ENCODE measurements at regions not wholly inside any gene's neighbourhood (a gene's known extent, or its start where the extent isn't known, plus 50 kb on each side); places are given as distances from the start of the nearest gene placed in this dataset.
A peak's percentile ranks its signal among the peaks of the same experiment; 100 is the strongest.

DNA sequence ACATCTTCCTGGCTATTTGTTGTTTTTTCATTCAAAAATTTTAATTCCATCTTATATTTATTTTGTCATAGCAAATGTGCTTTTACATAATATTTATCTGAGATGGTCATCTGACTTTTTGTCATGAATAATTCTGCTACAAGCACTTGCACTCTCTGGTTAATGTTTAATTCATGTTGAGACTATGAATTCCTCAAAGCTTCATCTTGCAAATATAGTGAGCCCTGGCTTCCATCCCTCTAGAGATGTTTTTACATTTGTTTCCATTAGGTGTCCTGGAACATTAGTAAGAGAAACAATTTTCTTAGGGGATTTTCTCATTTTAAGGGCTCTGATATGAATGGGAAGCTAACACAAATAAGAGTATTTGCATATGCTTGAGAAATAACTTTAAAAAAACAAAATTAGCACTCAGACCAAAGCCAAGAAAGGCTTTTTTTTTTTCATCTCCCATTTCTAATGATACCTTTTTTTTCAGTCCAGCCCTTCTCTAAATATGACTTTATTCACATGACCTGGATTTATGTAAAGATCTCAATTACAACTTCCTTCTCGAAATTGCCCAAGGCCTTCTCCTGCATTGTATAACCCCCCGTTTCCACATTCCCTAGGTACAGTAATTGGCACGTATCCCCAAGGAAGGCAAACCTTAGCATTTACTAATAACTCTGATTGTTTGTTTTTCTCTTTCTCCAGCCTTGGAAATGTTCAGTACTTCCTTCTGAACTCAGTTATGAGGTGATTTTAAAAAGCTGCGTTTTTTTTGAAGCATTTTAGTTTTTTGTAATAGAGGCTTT lies 797.0 kb upstream of the GJE1 start:
- Histone ChIP-seq H3K27me3 (ENCODE audit: low read depth) (no peaks in the 10 kb centered on the region), H3K4me3 (no peak overlapping the region), H3K9me3 (no peaks in the 10 kb centered on the region), H3K36me3 (replicated peaks) (no peaks in the 10 kb centered on the region), H3K4me1 (no peaks in the 10 kb centered on the region)
- DNase-seq (ENCODE audit: low spot score in 2 of 2), result no peak
- in situ Hi-C loops (cut with MboI; ENCODE audit: low sequenced_read_pairs), result no loop called here

DNA sequence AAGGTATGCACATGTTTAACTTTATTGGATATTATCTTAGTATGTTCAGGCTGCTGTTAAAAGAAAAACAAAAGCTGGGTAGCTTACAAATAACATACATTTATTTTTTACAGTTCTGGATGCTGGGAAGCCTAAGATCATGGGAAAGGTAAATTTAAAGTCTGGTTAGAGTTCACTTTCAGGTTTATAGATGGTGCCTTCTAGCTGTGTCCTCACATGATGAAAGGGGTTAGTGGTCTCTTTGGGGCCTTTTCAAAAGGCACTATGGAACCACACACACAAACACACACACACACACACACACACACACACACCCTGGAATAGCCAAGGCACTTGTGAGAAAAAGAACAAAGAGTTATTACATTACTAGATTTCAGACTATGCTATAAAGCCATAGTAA lies 805.8 kb upstream of the GJE1 start:
- H3K27me3 ChIP-seq (ENCODE audit: low read depth), result no peaks in the 10 kb centered on the region
- no peaks in the 10 kb centered on the region for H3K36me3 ChIP-seq (replicated peaks)
- no peaks in the 10 kb centered on the region for H3K9me3 ChIP-seq
- DNase-seq (ENCODE audit: low spot score in 2 of 2), result no peak
- no peak overlapping the region for H3K4me3 ChIP-seq
- in situ Hi-C loops (cut with MboI; ENCODE audit: low sequenced_read_pairs), result no loop called here
- H3K4me1 ChIP-seq, result no peaks in the 10 kb centered on the region

DNA sequence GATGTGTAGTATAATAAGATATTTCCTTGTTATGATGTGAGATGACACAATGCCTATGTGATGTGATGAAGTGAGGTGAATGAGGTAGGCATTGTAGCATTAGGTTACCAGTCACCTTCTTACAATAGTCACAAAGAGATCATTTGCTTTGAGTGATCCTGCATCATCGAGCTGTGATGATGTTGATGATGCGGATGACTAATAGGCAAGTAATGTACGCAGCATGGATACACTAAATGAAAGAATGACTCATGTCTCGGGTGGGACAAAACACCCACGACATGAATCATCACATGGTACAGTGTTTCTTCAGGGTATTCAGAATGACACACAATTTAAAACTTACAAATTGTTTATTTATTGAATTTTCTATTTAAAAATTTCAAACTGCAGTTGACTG lies 806.3 kb upstream of the GJE1 start:
- DNase-seq (ENCODE audit: low spot score in 2 of 2), result no peak
- Histone ChIP-seq H3K4me1 (no peaks in the 10 kb centered on the region), H3K27me3 (ENCODE audit: low read depth) (no peaks in the 10 kb centered on the region), H3K36me3 (replicated peaks) (no peaks in the 10 kb centered on the region), H3K4me3 (no peak overlapping the region), H3K9me3 (no peaks in the 10 kb centered on the region)
- in situ Hi-C loops (cut with MboI; ENCODE audit: low sequenced_read_pairs), result no loop called here

DNA sequence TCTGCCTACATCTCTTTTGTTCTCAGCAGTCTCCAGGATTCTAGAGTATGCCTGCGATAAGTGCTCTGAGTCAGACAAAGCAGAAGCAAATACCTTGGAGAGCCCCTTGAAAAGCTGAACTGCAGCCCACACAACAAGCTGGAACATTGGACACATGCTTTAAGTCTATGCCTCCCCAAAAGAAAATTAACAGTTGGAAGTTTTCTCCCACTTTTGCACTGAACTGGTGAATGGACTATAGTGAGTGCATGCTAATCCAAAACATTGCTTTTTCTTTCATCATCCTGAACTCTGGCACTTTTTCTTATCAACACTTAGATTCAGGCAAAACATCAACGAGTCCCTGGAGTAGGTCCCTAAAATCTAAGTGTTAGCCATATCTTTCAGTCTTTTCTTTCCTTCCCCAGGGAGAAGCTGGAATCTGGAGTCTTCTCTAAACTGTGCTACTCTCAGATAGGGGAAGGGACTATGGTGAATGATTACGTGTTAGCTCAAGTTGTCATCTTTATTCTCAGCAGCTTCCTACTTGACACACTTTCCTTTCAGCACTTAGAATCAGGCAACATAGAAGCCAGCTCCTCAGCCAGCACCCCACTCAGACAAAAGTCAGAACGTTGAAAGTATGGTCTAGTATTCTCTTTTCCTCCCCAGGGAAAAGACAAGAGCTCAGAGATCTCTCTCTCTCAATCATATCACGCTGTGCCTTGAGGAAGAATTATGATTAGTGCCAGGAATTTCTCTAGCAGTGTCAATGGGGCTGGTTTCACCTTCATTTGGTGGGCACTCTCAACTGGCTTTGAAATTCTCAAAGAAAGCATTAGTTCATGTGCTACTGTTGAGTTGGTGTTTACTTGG lies 811.0 kb upstream of the GJE1 start:
- Histone ChIP-seq H3K4me1 (no peaks in the 10 kb centered on the region), H3K36me3 (replicated peaks) (no peaks in the 10 kb centered on the region), H3K27me3 (ENCODE audit: low read depth) (no peaks in the 10 kb centered on the region), H3K9me3 (no peaks in the 10 kb centered on the region), H3K4me3 (no peak overlapping the region)
- DNase-seq (ENCODE audit: low spot score in 2 of 2), result no peak
- in situ Hi-C loops (cut with MboI; ENCODE audit: low sequenced_read_pairs), result no loop called here

DNA sequence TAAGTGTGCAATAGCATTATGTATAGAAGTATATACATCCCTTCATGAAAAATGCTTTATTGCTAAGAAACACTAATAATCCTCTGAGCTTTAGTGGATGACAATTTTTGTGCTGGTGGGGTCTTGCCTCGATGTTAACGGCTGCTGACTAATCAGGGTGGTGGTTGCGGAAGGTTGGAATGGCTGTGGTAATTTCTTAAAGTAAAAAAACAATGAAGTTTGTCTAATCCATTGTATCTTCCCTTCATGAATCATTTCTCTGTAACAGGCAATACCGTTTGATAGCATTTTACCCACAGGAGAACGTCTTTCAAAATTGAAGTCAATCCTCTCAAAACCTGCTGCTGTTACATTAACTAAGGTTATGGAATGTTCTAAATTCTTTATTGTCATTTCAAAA lies 816.5 kb upstream of the GJE1 start:
- peaks cover 6% of the 10 kb centered on the region; the same call in 1 of the 2 replicates for H3K4me1 ChIP-seq
- H3K9me3 ChIP-seq, result no peaks in the 10 kb centered on the region
- in situ Hi-C loops (cut with MboI; ENCODE audit: low sequenced_read_pairs), result no loop called here
- no peak for DNase-seq (ENCODE audit: low spot score in 2 of 2)
- H3K36me3 ChIP-seq (replicated peaks), result no peaks in the 10 kb centered on the region
- H3K4me3 ChIP-seq, result no peak overlapping the region
- H3K27me3 ChIP-seq (ENCODE audit: low read depth), result no peaks in the 10 kb centered on the region

DNA sequence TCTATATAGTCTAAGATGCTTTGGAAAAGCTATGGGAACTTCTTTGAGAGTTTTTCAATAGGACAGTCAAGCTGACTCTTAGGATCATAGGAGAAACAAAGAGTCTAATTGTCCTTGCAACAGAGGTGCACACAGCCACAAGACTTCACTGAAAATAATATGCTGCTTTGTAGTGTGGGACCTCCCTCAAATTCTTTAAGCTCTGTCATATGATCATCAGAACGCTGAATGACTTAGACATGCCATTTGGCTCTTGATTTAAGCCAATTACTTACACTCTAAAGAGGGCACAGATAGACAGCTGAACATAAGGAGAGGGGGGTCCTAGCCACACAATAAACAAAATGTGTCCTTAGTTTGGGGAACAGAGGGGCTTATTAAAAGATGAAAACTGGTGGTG lies 818.7 kb upstream of the GJE1 start:
- Histone ChIP-seq H3K9me3 (no peaks in the 10 kb centered on the region), H3K4me3 (no peak overlapping the region), H3K36me3 (replicated peaks) (no peaks in the 10 kb centered on the region), H3K27me3 (ENCODE audit: low read depth) (no peaks in the 10 kb centered on the region), H3K4me1 (peaks cover 6% of the 10 kb centered on the region; the same call in 1 of the 2 replicates)
- peak in 1 of 2 experiments; percentile 27 for DNase-seq (ENCODE audit: low spot score in 2 of 2)
- in situ Hi-C loops (cut with MboI; ENCODE audit: low sequenced_read_pairs), result no loop called here

DNA sequence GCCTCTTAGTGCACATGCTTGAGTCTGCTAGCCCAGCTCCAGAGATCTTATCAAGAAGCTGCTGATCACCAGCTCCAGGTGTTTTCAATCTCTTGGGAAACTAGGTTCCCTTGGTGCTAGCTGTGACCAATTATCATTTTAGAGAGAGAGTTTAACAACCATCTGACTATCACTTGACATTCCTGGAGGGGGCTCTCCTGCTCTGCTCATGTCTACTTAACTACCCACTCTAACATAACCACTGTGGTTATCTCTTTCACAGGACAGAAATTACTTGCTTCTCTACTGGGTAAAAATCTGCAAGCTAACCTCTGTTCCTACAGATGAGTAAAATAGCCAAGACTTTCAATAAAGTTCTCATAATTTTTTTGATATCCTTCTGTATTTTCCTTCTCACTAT lies 823.4 kb upstream of the GJE1 start:
- Histone ChIP-seq H3K36me3 (replicated peaks) (no peaks in the 10 kb centered on the region), H3K4me1 (peaks cover 5% of the 10 kb centered on the region; the same call in 1 of the 2 replicates), H3K9me3 (no peaks in the 10 kb centered on the region), H3K27me3 (ENCODE audit: low read depth) (no peaks in the 10 kb centered on the region), H3K4me3 (no peak overlapping the region)
- in situ Hi-C loops (cut with MboI; ENCODE audit: low sequenced_read_pairs), result no loop called here
- peak in 1 of 2 experiments; percentile 10 for DNase-seq (ENCODE audit: low spot score in 2 of 2)

DNA sequence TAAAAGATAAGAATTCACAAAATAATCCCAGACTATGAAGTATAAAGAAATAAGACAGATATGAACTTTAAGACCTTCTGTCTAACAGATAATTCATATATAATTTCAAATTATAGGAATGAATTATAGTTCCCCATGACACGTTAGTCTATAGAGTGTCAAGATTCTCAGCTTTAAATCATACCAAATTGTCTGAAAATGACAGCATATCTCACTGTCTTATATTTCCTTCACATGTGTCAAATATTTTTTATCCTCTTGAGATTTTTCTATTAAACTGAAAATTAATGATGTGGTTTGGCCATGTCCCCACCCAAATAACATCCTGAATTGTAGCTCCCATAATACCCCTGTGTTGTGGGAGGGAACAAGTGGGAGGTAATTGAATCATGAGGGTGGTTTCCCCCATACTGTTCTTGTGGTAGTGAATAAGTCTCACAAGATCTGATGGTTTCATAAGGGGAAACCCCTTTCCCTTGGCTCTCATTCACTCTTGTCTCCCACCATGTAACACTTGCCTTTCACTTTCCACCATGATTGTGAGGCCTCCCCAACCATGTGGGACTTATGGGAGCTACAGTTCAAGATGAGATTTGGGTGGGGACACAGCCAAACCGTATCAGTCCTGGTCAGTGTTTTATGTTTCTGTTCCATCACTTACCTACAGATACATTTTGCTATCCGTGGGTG lies 825.3 kb upstream of the GJE1 start:
- no peak for DNase-seq (ENCODE audit: low spot score in 2 of 2)
- H3K4me3 ChIP-seq, result no peak overlapping the region
- H3K4me1 ChIP-seq, result no peaks in the 10 kb centered on the region
- no peaks in the 10 kb centered on the region for H3K36me3 ChIP-seq (replicated peaks)
- H3K9me3 ChIP-seq, result no peaks in the 10 kb centered on the region
- in situ Hi-C loops (cut with MboI; ENCODE audit: low sequenced_read_pairs), result no loop called here
- H3K27me3 ChIP-seq (ENCODE audit: low read depth), result no peaks in the 10 kb centered on the region

DNA sequence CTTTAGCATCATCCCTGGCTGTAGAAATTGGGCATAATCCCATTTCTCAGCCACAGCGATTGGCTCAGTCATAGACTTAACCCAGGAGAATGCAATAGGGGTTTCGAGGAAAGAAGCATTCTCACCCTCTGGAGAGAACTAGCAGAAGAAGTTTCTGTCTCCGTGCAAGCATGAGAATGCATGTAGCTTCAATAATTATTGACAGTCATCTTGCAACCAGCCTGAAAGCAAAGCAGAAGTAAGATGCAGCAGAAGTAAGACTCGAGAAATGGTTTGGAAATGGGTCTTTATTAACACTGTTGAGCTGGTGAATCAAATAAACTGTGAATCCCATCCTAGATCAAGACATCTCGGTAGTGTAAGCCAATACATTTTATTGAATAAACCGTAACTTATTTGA lies 828.8 kb upstream of the GJE1 start:
- Histone ChIP-seq H3K36me3 (replicated peaks) (no peaks in the 10 kb centered on the region), H3K27me3 (ENCODE audit: low read depth) (no peaks in the 10 kb centered on the region), H3K9me3 (no peaks in the 10 kb centered on the region), H3K4me1 (no peaks in the 10 kb centered on the region), H3K4me3 (no peak overlapping the region)
- in situ Hi-C loops (cut with MboI; ENCODE audit: low sequenced_read_pairs), result no loop called here
- DNase-seq (ENCODE audit: low spot score in 2 of 2), result no peak

DNA sequence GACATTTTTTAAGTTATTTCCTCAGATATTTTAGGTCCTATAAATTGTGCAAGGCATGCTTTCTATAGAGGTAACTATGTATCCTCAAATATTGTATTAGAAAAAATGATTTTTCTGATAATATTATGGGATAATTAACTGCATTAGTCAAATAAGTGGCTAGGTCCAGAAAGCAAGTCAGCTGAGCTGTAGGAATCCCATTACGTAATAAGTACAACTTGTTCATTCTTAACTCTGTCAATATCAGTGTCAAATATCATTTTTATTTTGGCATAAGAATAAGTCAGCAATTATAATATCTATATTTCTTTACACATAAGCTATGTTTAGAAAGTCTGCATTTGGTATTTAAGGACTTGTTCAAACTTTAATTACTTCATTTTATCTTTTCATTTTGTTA lies 830.9 kb upstream of the GJE1 start:
- H3K36me3 ChIP-seq (replicated peaks), result no peaks in the 10 kb centered on the region
- in situ Hi-C loops (cut with MboI; ENCODE audit: low sequenced_read_pairs), result no loop called here
- H3K4me3 ChIP-seq, result no peak overlapping the region
- no peaks in the 10 kb centered on the region for H3K27me3 ChIP-seq (ENCODE audit: low read depth)
- no peaks in the 10 kb centered on the region for H3K9me3 ChIP-seq
- DNase-seq (ENCODE audit: low spot score in 2 of 2), result no peak
- no peaks in the 10 kb centered on the region for H3K4me1 ChIP-seq

DNA sequence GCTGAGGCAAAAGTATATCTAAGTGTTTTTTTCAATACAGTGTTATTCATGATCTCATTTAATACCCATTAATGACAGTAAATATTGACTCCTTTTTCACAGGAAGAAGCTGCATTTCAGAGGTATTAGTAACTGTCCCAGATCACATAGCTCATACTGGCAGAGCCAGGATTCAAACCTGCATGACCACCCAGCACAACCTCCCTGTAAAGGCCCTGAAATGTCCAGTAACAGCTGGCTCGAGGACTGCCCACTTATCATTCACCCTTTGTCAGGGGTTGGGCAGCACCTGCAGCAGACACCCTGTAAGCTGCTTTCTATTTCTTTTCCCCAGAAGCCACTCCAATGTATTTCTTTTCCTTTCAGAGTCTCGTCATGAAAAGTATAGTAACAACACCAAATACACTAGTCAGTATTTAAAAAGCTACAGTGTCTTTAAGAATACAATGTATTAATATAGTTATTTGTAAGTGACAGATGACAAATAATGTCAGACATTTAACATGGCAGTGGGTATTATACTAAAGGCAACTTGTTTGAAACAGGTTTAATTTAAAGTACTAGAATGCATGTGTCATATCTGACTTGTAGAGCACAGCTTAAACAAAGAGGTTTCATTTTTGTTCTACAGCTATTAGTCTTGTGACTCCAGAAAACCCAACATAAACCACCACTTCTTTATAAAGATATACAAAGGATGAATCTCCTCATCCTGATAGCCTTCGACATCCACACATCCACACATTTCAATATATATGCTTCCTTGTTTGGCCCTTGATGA lies 841.6 kb upstream of the GJE1 start:
- Histone ChIP-seq H3K9me3 (no peaks in the 10 kb centered on the region), H3K36me3 (replicated peaks) (no peaks in the 10 kb centered on the region), H3K4me1 (no peaks in the 10 kb centered on the region), H3K4me3 (no peak overlapping the region), H3K27me3 (ENCODE audit: low read depth) (no peaks in the 10 kb centered on the region)
- DNase-seq (ENCODE audit: low spot score in 2 of 2), result no peak
- in situ Hi-C loops (cut with MboI; ENCODE audit: low sequenced_read_pairs), result no loop called here

DNA sequence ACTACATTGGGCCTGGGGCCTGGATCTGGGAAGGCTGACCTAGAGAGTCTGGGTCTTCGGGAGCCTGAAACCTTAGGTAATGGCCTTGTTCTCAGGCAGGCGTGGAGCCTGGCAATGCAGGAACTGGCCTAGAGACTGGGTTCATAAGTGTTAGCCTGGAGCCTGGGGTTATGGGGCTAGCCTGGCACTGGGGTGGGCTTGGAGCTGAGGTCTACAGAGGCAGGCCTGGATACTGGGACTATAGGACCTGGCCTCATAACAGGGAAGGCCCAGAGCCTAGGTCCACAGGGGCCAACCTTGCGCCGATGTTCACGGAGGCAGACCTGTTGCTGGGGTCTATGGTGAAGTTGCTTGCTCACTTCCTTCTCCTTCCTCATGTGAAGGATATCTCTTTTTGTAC lies 843.8 kb upstream of the GJE1 start:
- Histone ChIP-seq H3K36me3 (replicated peaks) (no peaks in the 10 kb centered on the region), H3K9me3 (no peaks in the 10 kb centered on the region), H3K27me3 (ENCODE audit: low read depth) (no peaks in the 10 kb centered on the region), H3K4me3 (no peak overlapping the region), H3K4me1 (no peaks in the 10 kb centered on the region)
- in situ Hi-C loops (cut with MboI; ENCODE audit: low sequenced_read_pairs), result no loop called here
- no peak for DNase-seq (ENCODE audit: low spot score in 2 of 2)

DNA sequence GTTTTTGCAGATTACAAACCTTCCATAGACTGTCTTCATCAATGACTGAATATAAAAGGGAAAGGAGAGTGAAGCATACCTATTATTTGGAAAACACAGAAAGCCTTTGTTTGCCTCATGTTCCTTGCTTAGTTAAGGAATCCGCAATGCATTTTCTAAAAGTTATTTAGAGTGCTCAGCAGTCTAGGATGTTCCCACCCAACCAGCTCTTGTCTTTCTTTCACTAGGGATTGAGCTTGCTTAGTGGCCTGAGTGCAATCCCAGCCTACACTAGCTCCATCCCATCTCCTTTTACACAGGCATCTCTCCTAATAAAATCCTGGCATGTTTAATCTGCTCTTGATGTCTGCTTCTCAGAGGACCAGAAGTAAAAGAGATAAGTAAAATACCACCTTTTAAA lies 850.5 kb upstream of the GJE1 start:
- in situ Hi-C loops (cut with MboI; ENCODE audit: low sequenced_read_pairs), result no loop called here
- H3K27me3 ChIP-seq (ENCODE audit: low read depth), result no peaks in the 10 kb centered on the region
- DNase-seq (ENCODE audit: low spot score in 2 of 2), result no peak

More for the DNA sequence above, 850.5 kb upstream of the GJE1 start:
- no peaks in the 10 kb centered on the region for H3K9me3 ChIP-seq
- no peaks in the 10 kb centered on the region for H3K4me1 ChIP-seq
- H3K36me3 ChIP-seq (replicated peaks), result no peaks in the 10 kb centered on the region
- H3K4me3 ChIP-seq, result no peak overlapping the region
